GM21447 (cell line): ENCODE measurements at regions not wholly inside any gene's neighbourhood (a gene's known extent, or its start where the extent isn't known, plus 50 kb on each side); places are given as distances from the start of the nearest gene placed in this dataset.
"Not testable (repeated sequence)": the region's sequence is repeated elsewhere in the genome, so short reads cannot be mapped to it uniquely, and the experiment has no call there.

ENCODE experiments used
- ATAC-seq: cut with Tn5 transposase; IDR thresholded peaks from one replicate; pipeline ENCODE4 v1.9.1; 2021; ENCODE audit not compliant: unreplicated experiment

- no peak for ATAC-seq
Measured at GRCh38 chr5:25405850-25406249, 761.1 kb upstream of the CDH10 start.

GRCh38 chr5:25399878-25400480, 755.2 kb upstream of the CDH10 start:
- ATAC-seq = no peak

GRCh38 chr5:25393957-25394356, 749.2 kb upstream of the CDH10 start:
- ATAC-seq = no peak

GRCh38 chr5:25393256-25393655, 748.5 kb upstream of the CDH10 start:
- no peak for ATAC-seq

- no peak for ATAC-seq
Measured at GRCh38 chr5:25387953-25388352, 743.2 kb upstream of the CDH10 start.

GRCh38 chr5:25362799-25363198, 718.0 kb upstream of the CDH10 start:
- ATAC-seq = no peak

GRCh38 chr5:25358919-25359318, 714.1 kb upstream of the CDH10 start:
- ATAC-seq = no peak

- ATAC-seq = no peak
Measured at GRCh38 chr5:25357605-25358004, 712.8 kb upstream of the CDH10 start.

GRCh38 chr5:25349746-25350145, 705.0 kb upstream of the CDH10 start:
- ATAC-seq = no peak

- ATAC-seq = no peak
Measured at GRCh38 chr5:25345240-25345771, 700.5 kb upstream of the CDH10 start.

- ATAC-seq = no peak
Measured at GRCh38 chr5:25339541-25339940, 694.8 kb upstream of the CDH10 start.

- no peak for ATAC-seq
Measured at GRCh38 chr5:25334350-25334749, 689.6 kb upstream of the CDH10 start.

- no peak for ATAC-seq
Measured at GRCh38 chr5:25330721-25331120, 685.9 kb upstream of the CDH10 start.

- no peak for ATAC-seq
Measured at GRCh38 chr5:25327172-25327571, 682.4 kb upstream of the CDH10 start.

GRCh38 chr5:25301836-25302235, 657.1 kb upstream of the CDH10 start:
- ATAC-seq = no peak

GRCh38 chr5:25295067-25295466, 650.3 kb upstream of the CDH10 start:
- ATAC-seq = no peak

- ATAC-seq = not testable (repeated sequence)
Measured at GRCh38 chr5:25289766-25290165, 645.0 kb upstream of the CDH10 start.

GRCh38 chr5:25286319-25286718, 641.5 kb upstream of the CDH10 start:
- ATAC-seq = no peak

- no peak for ATAC-seq
Measured at GRCh38 chr5:25285136-25285535, 640.4 kb upstream of the CDH10 start.

- ATAC-seq = not testable (repeated sequence)
Measured at GRCh38 chr5:25263507-25263906, 618.7 kb upstream of the CDH10 start.

GRCh38 chr5:25262221-25262620, 617.4 kb upstream of the CDH10 start:
- ATAC-seq = no peak

- ATAC-seq = no peak
Measured at GRCh38 chr5:25255128-25255527, 610.4 kb upstream of the CDH10 start.

- no peak for ATAC-seq
Measured at GRCh38 chr5:25241981-25242380, 597.2 kb upstream of the CDH10 start.
